ENCODE measurements at regions not wholly inside any gene's neighbourhood (a gene's known extent, or its start where the extent isn't known, plus 50 kb on each side); places are given as distances from the start of the nearest gene placed in this dataset.

- TF ChIP-seq CTCF (IDR thresholded peaks at IDR 0.05) (no peak), POLR2A (IDR thresholded peaks at IDR 0.05) (no peak)
These were observed 120.7 kb upstream of the MVB12B start for GRCh38 chr9:126205845-126206498.

All from right lobe of liver (tissue), 4 donors.